T follicular helper cell (primary cell): ENCODE measurements at regions not wholly inside any gene's neighbourhood (a gene's known extent, or its start where the extent isn't known, plus 50 kb on each side); places are given as distances from the start of the nearest gene placed in this dataset.

Source experiments
- DNase-seq: peaks from one replicate; pipeline ENCODE4 v3.0.0-alpha.2; 2020; ENCODE audit warnings: low read depth

GRCh38 chr10:128497660-128498377, 371.6 kb upstream of the MKI67 start:
- DNase-seq, result no peak

DNA sequence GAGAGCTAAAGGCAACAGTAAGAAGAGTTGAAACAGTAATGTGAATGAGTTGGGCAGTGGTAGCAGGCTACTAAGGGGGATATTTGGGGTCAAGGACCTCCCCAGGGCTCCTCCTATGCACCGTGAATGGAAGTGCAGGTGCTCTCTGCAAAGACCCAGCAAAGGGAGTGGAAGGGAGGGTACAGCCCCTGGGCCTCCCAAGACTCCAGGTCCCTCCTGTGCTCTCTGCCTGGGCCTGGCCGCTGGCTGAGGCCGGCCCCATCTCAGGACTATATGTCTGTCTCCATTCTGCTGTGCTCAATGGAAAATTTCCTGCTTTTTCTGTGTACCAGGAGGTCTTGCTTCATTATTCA, 372.1 kb upstream of the MKI67 start:
- DNase-seq, result no peak

DNA sequence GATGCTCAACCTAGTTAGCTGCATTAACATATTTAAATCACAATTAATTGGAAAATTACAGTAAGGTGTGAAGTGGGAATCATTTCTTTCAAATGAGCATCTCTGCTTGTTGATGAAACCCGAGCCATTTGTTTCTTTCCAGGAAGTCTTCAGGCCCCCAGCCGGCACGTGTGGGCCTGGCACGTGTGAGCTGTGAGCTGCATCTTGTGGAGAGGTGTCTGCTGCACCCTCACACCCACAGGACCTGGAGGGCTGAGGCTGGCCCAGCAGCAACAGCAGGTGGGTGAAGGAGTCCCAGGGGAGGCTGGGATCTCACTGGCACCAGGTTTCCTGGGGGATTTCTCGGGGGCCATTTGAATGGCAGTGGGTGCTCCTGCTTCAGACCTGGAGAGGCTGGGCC, 372.5 kb upstream of the MKI67 start:
- DNase-seq, result no peak

DNA sequence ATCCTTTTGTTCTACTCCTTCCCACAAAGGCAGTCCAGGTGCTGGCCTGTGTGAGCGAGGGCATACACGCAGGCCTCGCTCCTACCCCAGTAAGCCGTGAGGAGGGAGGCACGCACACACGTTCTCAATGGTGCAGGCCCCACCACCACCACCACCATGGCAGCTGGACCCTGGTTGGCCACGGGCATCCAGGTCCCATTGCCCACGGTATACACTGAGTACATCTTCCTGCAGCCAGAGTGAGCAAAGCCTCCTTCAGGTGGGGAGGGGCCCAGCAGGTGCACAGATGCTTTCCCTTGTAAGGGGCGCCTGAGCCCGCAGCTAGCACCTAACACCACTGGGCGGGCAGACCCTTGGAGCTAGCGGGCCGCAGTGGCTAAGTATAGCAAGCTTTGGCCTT, 373.3 kb upstream of the MKI67 start:
- no peak for DNase-seq

- DNase-seq, result no peak
Measured at GRCh38 chr10:128499956-128500355, 373.7 kb upstream of the MKI67 start.

DNA sequence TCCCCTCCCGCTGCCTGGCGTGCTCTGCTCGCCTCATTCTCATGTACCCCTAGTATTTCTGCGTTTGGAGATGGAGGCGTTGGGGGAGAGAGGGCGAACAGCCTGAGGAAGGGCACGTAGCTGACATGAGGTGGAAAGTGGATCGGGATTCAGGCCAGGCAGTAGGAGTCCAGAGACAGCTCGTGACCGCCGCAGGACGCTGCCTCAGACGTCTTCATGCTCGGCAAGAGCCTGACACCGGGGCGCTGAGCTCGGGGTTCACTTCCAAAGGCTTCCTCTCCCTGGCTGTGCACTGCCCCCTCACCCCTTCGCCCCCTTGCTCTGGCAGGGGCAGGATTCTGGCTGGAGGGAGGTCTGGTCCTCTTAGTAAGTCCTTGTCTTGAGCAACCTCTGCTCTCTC, 374.4 kb upstream of the MKI67 start:
- no peak for DNase-seq

DNA sequence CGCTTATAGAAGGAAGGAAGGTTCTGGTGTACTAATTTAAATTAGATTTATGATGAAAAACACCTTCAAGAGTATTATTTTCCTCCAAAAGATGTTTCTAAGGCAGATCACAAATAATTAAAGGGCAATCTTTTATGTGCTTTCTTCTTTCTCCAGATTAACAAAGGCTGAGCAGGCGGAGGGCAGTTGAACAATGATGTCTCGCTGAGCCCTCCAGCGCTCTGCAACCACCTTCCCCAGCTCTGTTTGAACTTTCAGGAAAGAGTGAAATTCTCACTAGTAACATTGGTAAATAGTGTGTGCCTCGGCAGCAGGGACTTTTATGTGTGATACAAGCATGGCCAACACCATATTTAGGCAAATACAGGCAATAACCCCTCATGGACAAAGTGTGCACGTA, 379.1 kb upstream of the MKI67 start:
- DNase-seq, result no peak

DNA sequence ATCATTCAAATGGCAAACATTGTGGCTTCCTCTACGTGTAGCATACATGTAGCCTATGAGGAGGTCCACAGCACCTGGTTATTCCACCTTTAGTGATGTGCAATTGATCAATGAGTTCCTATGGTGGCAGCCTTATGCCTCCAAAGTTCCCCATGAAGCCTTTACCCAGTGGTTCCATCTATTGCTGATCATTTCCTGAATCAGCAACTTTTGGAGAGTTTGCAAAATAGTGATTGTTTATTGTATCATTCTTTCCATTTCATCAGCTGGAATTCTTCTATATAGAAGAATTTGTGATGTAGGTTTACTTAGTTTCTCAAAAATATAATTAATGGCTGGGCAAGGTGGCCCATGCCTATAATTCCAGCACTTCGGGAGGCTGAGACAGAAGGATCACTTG, 380.2 kb upstream of the MKI67 start:
- no peak for DNase-seq

GRCh38 chr10:128507066-128507465, 380.8 kb upstream of the MKI67 start:
- DNase-seq, result no peak

DNA sequence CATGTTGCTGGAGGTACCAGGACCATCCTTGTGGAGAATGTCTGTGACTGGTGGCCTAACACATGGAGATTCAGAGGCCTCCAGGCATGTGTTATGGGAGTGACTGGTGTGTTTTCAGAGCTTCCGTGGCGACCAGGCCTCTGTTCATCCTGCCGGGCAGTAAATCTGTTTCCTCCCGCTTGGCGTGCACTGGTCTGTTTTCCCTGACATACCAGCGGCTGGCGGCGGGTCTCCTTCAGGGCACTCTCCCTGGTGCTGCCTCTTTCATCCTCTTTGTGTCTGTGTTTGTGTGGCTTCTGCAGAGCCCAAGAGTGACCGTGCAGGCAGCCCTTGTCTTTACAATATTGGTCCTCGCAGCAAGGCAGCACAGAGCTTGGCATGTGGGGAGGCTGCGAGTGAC, 385.1 kb upstream of the MKI67 start:
- no peak for DNase-seq

GRCh38 chr10:128512767-128513166, 386.5 kb upstream of the MKI67 start:
- no peak for DNase-seq

DNA sequence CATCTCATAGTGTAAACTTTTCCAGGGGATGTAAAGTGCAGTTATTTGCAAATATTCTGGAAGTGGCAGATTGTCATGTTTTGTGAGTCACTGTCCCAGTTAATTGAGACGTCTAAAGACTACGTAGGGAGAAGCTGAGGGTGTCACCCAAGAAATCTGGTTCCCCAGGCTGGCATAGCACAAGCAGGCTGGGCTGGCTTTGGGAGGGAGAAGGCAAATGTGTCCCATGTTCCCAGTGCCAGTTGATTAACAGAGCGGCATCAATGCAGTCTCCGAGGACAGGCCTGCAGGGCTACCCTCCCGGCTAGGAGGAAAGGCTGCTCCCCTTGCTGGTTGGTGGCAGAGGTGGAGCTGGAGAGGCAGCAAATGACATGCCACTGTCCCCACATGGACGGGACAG, 388.3 kb upstream of the MKI67 start:
- no peak for DNase-seq

- DNase-seq, result no peak
Measured at GRCh38 chr10:128516180-128516579, 390.0 kb upstream of the MKI67 start.

DNA sequence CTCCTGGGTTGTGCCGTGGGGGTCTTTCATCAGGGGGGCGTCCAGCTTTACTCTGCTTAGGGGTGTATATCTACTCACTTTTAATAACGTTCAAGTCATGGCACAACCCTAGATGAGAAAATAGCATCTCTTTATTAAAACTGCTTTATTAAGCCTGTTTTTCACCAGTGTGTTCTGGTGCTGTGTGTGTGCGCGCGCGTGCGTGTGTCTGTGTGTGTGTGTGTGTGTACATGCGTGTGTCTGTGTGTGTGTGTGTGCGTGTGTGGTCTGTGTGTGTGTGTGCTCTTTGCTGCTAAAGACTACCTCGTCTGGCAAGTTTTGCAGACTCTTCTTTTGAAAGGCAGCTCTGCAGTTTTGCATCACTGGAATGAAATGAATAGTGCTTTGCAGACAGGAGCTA, 390.9 kb upstream of the MKI67 start:
- no peak for DNase-seq

- DNase-seq, result no peak
Measured at GRCh38 chr10:128518000-128518399, 391.8 kb upstream of the MKI67 start.

DNA sequence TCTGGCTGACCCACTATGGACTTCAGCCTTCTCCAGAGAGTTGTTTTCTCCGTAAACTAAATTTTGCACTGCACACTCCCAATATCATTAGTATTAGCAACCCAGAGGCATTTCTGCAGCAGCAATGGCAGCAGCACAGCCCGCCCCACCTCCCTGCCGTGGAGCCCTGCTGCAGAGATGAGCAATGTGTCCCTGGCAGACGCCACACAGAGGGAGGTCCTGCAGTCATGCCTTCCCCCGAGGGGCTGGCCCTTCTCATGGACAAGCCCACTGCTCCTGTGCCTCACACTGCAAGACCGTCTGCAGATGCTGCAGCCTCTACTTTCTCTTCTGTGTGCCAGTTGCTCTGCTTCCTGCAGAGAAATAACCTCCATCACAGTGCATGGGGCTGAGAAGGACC, 393.4 kb upstream of the MKI67 start:
- DNase-seq, result no peak

DNA sequence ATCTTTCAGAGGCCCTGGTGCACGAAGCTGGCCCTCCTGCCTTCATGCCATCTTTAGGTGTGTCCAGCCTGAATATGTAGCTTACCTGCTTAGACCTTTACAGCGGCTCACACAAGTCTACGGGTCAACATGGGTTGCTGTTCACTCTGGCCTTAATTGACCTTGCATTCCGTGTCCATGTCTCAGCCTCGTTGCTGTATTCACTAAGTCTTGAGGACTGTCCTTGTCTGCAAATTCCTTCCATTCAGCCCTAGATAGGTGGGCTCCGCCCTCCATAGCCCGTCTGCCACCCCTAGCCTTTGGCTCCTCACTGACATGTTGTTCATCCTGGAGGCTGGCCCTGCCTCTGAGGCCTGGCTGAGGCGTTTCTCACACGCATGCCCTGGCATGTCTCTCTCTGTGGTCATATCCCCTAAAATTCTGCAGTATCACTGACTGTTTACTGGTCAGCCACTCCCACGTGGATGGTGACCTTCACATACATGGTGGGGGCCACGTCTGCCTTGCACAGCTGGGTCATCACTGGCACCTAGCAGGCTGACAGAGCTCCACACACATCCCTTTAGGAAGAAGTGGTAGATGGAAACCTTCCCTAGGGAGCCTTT, 394.1 kb upstream of the MKI67 start:
- no peak for DNase-seq

GRCh38 chr10:128522551-128523308, 396.5 kb upstream of the MKI67 start:
- DNase-seq, result no peak

DNA sequence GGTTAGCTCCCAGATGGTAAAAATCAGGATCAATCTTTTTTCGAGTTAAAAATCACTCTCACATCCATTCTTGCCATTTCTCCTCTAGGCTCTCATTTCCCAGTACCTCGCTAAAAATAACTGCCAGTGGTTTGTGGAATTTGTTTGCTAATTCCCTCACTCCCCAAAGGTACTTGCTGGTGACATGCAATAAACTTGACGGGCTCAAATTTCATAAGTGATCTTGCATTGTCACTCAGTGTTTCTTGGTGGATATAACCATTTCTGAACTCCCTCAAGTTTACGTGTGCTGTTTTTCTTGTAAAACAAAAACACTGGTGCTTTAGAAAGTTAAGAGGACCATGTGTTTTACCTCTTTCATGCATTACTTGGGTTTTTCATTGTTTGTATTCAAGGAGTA, 399.2 kb upstream of the MKI67 start:
- DNase-seq, result no peak

GRCh38 chr10:128525936-128526335, 399.7 kb upstream of the MKI67 start:
- DNase-seq, result no peak

DNA sequence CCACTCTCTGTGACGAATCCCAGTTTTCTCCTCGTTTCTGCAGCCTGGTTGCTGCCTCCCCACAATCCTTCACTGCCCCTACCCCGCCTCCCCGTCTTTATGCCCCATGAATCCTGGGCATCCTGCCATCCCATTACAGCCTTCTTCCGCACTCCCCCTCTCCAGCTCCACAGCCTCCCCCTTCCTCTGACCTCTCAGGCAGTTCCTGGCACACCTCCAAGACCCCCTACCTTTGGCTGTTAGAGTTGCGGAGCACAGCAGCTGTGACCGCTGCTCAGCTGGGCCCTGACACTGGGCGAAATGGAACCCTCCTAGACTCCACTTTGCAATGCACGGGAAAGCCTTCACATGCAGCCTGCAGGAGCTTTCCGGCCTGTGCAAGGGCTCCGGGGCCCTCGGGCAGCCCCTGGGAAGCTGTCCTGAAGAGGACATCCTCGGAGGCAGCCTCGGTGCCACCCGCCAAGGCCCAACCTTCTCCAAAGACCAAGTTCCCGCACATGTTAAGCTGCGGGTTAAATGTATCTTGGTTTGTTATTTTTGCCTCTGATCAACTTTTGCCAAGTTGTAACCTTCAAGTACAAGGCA, 400.7 kb upstream of the MKI67 start:
- no peak for DNase-seq

DNA sequence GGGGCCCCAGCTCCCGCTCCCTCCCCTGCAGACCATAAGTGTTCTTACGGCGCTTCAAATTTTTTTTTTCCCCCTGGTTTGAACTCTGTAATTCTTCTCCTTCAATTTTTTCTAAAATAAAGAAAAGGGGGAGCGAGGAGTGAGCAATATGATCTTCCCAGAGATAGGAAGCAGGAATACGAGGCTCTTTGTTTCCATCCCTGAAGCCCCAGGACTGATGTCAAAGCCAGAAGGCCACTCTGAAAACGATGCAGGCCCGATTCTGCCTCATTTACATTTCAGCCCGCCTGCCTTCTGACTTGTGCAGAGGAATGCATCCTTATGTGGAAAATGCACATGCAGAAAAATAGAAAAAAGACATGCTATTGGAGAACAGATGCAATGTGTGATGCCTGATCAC, 401.5 kb upstream of the MKI67 start:
- no peak for DNase-seq

DNA sequence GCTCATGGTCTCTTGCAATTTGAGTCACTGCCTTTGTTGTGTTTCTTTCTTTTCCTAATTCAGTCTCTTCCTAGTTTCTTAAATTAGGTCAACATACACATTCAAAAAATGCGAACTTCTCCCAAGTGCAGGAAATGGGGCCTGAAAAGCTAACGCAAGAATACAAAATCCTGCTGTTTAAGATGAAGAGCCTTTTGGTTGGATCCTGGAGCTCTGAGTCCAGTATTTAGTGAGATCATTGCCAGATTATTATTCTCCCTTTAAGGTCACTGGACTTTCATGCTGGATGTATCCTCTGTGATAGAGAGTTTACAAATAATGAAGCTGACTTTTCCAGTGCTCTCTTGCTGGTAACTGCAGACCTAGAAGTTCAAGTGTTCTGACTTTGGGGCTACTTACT, 401.9 kb upstream of the MKI67 start:
- DNase-seq, result no peak
